Hematopoietic multipotent progenitor cell treated with erythropoietin and hydrocortisone succinate and interleukin-3 and kit ligand, for 8 days (in vitro differentiated cells): ENCODE measurements at regions not wholly inside any gene's neighbourhood (a gene's known extent, or its start where the extent isn't known, plus 50 kb on each side); places are given as distances from the start of the nearest gene placed in this dataset.
"Not testable (repeated sequence)": the region's sequence is repeated elsewhere in the genome, so short reads cannot be mapped to it uniquely, and the experiment has no call there.

Source experiments
- DNase-seq: peaks from one replicate; pipeline ENCODE4 v3.0.0-alpha.2; 2015

- DNase-seq: no peak
Measured at GRCh38 chr5:85896514-85896913, 721.2 kb upstream of the COX7C start.

DNA sequence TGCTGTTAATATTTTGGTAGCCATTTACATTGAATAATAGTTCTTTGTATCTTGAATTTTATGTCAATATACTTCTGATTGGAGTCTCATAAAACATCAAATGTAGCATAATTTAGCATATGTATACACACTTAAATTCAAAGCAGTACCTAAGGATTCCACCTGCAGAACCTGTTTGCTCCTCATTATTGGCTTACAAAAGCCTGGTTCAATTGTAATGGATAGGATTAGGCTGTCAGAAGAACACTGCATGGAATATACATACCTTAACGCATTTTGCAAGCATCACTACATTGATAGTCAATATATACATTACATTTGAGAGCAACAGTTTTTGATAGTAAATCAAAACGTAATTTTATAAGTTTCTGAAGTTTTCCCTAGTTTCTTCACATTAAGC, 711.3 kb upstream of the COX7C start:
- no peak for DNase-seq

- DNase-seq: no peak
Measured at GRCh38 chr5:85910335-85910734, 707.4 kb upstream of the COX7C start.

DNA sequence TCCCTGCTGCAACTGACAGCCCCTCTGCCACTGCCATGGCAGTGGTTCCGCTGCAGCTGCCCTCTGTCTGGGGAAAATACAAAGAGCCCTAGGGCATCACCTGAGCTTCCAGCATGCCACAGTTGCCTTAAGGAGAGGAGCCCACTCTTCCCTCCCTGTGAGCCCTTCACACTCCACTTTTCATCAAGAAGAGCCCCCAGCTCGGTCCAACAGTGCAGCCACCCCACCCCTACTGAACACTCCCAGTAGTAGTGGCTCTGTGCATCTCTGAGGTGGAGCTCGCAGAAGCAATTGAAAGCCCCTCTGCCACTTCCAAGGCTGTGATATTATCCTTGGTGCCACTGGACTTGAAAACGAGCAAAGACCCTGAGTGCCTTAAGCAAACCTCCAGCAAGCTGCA, 696.8 kb upstream of the COX7C start:
- no peak for DNase-seq

DNA sequence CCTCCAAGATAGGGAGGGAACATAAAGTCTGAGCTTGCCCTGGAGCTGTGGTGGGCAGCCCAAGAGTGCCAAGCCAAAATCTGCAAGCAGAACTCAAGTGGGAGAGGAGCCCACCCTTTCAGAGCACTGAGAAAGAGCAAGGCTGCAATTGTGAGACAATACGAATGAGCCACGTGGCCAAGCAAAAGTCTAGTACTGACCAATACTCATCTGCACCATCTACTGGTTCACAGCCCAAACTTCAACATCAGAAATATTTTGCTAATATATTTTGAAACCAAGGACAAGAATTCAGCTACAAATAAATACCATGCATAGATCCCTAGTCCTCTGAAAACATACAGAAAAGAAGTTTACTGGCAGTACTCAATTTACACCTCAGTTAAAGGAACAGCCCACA, 696.2 kb upstream of the COX7C start:
- no peak for DNase-seq

- no peak for DNase-seq
Measured at GRCh38 chr5:85927632-85928031, 690.1 kb upstream of the COX7C start.

DNA sequence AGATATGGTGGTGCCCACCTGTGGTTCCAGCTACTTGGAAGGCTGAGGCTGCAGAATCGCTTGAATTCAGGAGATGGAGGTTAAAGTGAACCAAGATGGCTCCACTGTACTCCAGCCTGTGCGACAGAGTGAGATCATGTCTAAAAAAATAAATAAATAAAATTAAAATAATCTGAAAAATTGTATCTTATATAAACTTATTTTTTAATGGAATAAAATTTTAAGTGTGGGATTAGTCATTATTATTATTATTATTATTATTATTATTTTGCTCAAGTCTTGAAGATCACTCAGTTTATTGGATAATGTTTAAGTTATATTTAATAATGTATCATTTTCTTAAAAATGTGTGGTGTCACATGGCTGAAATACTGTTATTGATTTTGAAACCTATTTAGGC, 688.0 kb upstream of the COX7C start:
- DNase-seq: no peak

- DNase-seq: no peak
Measured at GRCh38 chr5:85931220-85931619, 686.5 kb upstream of the COX7C start.

- DNase-seq: no peak
Measured at GRCh38 chr5:85938201-85938600, 679.5 kb upstream of the COX7C start.

DNA sequence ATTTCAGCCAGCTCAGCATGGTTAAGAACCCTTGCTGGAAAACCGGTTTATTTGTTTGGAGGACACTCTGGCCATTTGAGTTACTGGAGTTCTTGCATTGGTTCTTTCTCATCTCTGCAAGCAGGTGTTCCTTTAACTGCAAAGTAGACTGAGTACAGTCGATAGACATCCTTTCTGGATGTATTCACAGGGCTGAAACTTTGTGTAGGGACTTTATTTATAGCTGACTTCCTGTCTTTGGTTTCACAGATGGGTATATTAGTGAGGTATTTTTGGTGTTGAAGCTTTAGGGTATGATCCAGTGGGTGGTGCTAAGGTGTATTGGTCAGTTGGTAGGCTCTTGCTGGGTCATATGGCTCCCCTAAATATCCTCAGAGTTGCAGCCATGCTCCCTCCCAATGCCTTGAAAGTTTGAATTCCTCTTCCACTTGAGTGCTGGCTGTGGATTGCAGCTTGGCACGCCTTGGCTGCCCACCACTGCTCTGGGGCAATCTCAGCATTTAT, 666.0 kb upstream of the COX7C start:
- DNase-seq: no peak

DNA sequence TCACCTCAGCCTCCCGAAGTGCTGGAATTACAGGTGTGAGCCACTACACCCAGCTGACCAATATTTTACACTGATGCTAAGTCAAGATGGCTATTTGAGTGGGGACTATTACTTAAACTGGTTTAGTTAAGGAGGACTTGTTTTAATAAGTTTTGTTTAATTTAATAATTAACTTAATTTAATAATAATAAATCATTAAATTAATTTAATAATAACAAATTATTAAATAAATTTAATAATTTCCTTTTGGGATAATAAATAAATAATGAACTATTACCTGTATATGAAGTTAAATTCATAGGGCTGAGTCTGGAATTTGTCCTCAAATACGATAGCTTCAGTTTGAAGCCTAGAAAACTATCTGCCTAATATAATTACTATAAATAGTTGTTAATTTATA, 665.1 kb upstream of the COX7C start:
- DNase-seq: no peak

DNA sequence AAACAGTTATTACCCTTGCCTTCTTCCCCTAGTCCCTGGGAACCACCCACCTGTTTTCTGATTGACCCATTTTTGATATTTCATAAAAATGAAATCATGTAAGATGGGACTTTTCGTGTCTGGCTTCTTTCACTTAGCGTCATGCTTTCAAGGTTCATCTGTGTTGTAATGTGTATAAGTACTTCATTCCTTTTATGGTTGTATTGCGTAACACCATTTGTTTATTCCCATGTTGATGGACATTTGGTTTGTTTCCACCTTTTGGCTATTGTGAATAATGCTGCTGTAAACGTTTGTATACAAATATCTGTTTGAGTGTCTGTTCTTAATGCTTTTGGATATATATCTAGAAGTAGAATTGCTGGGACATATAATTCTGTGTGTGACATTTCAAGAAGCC, 650.1 kb upstream of the COX7C start:
- no peak for DNase-seq

- no peak for DNase-seq
Measured at GRCh38 chr5:85972539-85972938, 645.2 kb upstream of the COX7C start.

DNA sequence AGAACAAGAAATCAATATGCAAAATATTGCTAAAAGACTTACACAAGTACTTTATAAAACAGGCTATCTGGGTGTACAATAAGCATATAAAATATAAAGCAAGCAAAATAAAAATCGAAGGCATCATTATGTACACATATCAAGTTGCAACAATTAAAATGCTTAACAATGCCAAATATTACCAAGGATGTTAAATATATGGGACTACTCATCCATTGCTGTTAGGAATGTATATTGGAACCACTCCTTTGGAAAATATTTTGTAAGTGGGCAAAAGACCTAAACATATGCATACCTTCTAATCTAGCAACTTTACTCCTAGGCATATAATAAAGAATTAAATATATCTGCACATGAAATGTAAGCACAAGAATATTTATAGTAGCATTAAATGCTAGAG, 632.6 kb upstream of the COX7C start:
- DNase-seq: no peak

DNA sequence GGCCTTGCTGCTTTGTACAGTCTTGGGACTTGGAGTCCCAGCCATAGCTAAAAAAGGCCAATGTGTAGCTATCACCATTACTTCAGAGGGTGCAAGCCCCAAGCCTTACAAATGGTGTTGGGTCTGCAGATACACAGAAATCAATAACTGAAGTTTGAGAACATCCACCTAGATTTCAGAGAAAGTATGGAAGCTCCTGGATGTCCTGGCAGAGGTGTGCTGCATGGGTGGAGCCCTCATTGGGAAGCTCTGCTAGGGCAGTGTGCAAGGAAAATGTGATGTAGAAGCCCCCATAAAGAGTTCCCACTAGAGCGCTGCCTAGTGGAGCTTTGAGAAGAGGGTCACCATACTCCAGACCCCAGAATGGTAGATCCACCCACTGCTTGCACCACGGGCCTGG, 626.7 kb upstream of the COX7C start:
- DNase-seq: no peak

GRCh38 chr5:85994653-85995052, 623.1 kb upstream of the COX7C start:
- DNase-seq: not testable (repeated sequence)

DNA sequence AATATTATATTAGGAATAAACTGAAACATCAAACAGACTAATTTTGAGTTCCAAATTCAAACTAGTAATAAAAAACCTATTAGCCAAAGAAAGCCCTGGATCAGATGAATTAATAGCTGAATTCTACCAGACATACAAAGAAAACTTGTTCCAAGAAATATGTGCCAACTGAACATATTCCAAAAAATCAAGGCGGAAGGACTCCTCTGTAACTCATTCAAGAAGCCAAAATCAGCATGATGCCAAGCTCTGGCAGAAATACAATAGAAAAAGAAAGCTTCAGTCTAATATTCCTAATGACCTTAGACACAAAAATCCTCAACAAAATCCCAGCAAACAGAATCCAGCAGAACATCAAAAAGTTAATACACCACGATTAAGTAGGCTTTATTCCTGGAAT, 619.1 kb upstream of the COX7C start:
- no peak for DNase-seq

GRCh38 chr5:86008293-86008692, 609.4 kb upstream of the COX7C start:
- DNase-seq: peak; percentile 4

GRCh38 chr5:86008704-86009103, 609.0 kb upstream of the COX7C start:
- DNase-seq: no peak

DNA sequence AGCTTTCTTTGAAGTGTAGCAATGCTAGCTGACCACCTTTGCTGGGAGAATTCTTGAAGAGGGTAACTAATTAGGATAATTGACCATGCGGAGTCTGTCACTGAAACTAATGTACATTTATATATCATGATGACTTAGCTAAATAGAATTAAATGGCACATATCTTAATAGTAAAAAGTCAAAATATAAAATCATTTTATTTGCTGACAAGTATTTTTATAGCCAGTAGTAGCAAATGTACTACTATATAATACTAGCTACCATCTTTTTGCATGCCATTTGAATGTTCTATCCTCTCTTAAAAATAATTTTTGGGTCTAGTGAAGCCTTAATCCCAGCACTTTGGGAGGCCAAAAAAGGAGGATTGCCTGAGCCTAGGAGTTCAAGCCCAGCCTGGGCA, 605.8 kb upstream of the COX7C start:
- DNase-seq: no peak

DNA sequence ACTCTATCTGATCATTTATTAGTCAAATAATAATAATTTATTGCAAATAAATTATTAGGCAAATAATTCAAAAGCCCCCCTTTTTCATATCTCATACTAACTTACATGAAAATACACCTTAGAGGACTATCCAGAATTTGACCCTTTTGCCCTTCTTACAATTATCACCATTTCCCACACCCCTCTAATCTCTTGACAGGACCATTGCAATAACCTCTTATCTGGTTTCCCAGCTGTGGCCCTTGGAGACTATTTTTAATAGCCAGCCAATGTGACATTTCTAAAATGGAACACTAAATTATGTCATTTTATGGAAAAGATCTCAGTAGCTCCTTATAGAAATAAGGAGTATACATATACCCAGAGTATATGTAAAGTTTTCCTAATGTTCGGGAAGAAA, 588.4 kb upstream of the COX7C start:
- no peak for DNase-seq

GRCh38 chr5:86030753-86031152, 587.0 kb upstream of the COX7C start:
- DNase-seq: no peak

DNA sequence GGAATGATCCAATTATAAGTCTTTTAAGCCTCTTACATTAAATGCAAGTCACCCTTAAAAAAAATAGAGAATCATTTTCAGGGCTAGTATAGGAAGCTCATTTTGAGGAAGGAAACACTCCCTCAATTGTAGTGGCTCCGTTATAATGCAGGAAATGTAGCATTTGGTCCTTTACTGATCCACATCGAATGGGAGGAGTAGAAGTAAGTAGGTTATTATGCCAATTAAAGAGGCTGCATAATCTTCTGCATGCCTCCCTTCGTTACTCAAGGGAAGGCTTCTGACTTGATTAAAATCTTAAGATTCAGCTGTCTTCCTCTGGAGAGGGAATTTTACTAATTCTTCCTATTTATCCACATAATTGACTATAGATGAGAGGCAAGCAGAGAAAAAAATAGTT, 579.2 kb upstream of the COX7C start:
- DNase-seq: no peak

DNA sequence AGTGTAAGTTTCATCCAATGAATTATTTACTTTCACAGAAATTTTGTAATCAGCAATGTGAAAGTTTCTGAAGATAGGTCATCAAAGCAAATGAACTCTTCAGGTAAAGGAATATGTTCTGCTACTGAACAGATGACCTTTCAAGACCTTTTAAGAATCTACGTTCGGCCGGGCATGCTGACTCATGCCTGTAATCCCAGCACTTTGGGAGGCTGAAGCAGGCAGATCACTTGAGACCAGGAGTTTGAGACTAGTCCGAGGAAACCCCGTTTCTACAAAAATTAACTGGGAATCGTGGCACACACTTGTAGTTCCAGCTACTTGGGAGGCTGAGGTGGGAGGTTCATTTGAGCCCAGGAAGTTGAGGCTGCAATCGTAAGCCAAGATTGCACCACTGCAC, 578.4 kb upstream of the COX7C start:
- no peak for DNase-seq

DNA sequence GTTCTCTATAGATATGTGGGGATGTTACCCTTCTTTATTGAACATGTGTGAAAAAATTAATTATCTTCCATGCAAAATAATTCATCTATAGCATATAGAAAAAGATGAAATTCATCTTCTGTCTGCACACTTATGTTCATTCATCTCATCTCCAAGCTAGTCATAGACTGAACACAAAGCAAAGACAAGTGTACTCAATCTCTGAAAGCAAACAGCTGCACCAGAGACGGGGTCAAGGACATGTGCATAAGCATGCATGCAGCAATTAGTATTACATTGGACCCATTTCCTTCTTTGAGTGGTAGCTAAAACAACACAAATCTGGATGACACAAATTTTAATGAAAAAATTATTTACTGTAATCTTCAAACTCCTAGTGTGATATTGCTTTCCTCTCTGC, 547.0 kb upstream of the COX7C start:
- no peak for DNase-seq

GRCh38 chr5:86074297-86074696, 543.4 kb upstream of the COX7C start:
- no peak for DNase-seq
